ENCODE measurements at regions not wholly inside any gene's neighbourhood (a gene's known extent, or its start where the extent isn't known, plus 50 kb on each side); places are given as distances from the start of the nearest gene placed in this dataset.

DNA sequence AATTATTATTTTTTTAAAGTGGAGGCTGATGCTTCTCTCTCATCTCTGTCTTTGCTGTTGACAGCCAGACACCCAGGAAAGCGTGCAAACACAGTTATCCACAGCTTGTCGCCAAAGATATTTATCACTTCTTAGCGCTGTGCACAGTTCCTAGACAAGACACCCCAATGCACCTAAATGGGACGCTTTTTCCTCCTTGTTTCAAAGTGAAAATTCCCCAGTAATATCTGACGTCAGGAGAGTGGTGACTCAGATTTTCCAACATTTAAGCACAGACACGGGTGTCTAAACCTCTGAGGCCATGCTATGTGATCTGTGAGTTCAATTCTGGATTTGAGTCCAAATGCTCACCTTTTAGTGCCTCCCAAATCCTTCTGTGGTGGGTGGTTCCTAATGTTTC is 151.6 kb downstream of the EMX2 start:
- no peak for ATAC-seq (ENCODE audit: insufficient read depth, low read depth)
- no peak for TF ChIP-seq EZH2 (IDR thresholded peaks at IDR 0.05; ENCODE audit: borderline replicate concordance, low read depth, low read length, severe bottlenecking)
- TF ChIP-seq, protein P1, sequence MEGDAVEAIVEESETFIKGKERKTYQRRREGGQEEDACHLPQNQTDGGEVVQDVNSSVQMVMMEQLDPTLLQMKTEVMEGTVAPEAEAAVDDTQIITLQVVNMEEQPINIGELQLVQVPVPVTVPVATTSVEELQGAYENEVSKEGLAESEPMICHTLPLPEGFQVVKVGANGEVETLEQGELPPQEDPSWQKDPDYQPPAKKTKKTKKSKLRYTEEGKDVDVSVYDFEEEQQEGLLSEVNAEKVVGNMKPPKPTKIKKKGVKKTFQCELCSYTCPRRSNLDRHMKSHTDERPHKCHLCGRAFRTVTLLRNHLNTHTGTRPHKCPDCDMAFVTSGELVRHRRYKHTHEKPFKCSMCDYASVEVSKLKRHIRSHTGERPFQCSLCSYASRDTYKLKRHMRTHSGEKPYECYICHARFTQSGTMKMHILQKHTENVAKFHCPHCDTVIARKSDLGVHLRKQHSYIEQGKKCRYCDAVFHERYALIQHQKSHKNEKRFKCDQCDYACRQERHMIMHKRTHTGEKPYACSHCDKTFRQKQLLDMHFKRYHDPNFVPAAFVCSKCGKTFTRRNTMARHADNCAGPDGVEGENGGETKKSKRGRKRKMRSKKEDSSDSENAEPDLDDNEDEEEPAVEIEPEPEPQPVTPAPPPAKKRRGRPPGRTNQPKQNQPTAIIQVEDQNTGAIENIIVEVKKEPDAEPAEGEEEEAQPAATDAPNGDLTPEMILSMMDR (IDR thresholded peaks at IDR 0.05; ENCODE audit: borderline replicate concordance, extremely low read depth, low read length, poor library complexity, severe bottlenecking) = no peak

DNA sequence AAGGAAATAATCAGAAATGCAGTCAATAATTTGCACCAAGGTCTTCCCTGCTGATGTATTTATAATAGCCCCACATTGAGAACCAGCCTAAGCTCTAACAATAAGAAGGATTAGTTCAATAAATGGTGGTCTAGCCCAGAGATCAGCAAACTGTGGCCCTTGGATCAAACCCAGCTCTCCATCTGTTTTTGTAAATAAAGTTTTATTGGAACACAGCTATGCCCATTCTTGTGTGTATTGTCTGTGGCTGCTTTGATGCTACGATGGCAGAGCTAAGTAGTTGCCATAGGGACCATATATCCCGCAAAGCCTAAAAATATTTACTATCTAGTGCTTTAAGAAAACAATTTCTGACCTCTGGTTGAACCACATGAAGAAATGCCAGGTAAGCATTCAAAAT is 154.9 kb downstream of the EMX2 start:
- Histone ChIP-seq H4K20me1 (ENCODE audit: insufficient read depth, low read length) (no peaks in the 10 kb centered on the region), H3K4me2 (ENCODE audit: insufficient read depth, low read length) (no peak overlapping the region), H2AFZ (ENCODE audit: low read depth, low read length) (no peak overlapping the region), H3K79me2 (ENCODE audit: insufficient read depth, low read length) (no peaks in the 10 kb centered on the region), H3K4me1 (ENCODE audit: insufficient read depth, low read length) (no peaks in the 10 kb centered on the region), H3K9ac (ENCODE audit: low read depth, low read length) (no peak overlapping the region), H3K27me3 (ENCODE audit: insufficient read depth, low read length, poor library complexity) (no peaks in the 10 kb centered on the region), H3K4me3 (ENCODE audit: low read depth in 1 of 2, low read length in 2 of 2) (no peak overlapping the region), H3K36me3 (ENCODE audit: insufficient read depth, low read length) (no peaks in the 10 kb centered on the region), H3K27ac (ENCODE audit: low read length) (no peak overlapping the region), H3K9me3 (ENCODE audit: insufficient read depth, low read length, severe bottlenecking) (no peaks in the 10 kb centered on the region)
- no peak for ATAC-seq (ENCODE audit: insufficient read depth, low read depth)
- no peak for DNase-seq
- no peak for TF ChIP-seq EZH2 (IDR thresholded peaks at IDR 0.05; ENCODE audit: borderline replicate concordance, low read depth, low read length, severe bottlenecking)
- TF ChIP-seq, protein P1 (IDR thresholded peaks at IDR 0.05; ENCODE audit: borderline replicate concordance, extremely low read depth, low read length, poor library complexity, severe bottlenecking) = no peak

More for the DNA sequence above, 151.6 kb downstream of the EMX2 start:
- DNase-seq = no peak
- Histone ChIP-seq H3K4me3 (ENCODE audit: low read depth in 1 of 2, low read length in 2 of 2) (no peak overlapping the region), H3K79me2 (ENCODE audit: insufficient read depth, low read length) (no peaks in the 10 kb centered on the region), H3K27me3 (ENCODE audit: insufficient read depth, low read length, poor library complexity) (no peaks in the 10 kb centered on the region), H3K4me2 (ENCODE audit: insufficient read depth, low read length) (no peak overlapping the region), H3K36me3 (ENCODE audit: insufficient read depth, low read length) (no peaks in the 10 kb centered on the region), H3K27ac (ENCODE audit: low read length) (no peak overlapping the region), H4K20me1 (ENCODE audit: insufficient read depth, low read length) (no peaks in the 10 kb centered on the region), H3K9ac (ENCODE audit: low read depth, low read length) (no peak overlapping the region), H2AFZ (ENCODE audit: low read depth, low read length) (no peak overlapping the region), H3K9me3 (ENCODE audit: insufficient read depth, low read length, severe bottlenecking) (no peaks in the 10 kb centered on the region), H3K4me1 (ENCODE audit: insufficient read depth, low read length) (no peaks in the 10 kb centered on the region)

GRCh38 chr10:117698809-117699208 is 156.3 kb downstream of the EMX2 start:
- TF ChIP-seq EZH2 (IDR thresholded peaks at IDR 0.05; ENCODE audit: borderline replicate concordance, low read depth, low read length, severe bottlenecking) = no peak
- TF ChIP-seq, protein P1 (IDR thresholded peaks at IDR 0.05; ENCODE audit: borderline replicate concordance, extremely low read depth, low read length, poor library complexity, severe bottlenecking) = no peak
- no peak overlapping the region for H3K4me2 ChIP-seq (ENCODE audit: insufficient read depth, low read length)
- H4K20me1 ChIP-seq (ENCODE audit: insufficient read depth, low read length) = no peaks in the 10 kb centered on the region
- H3K4me1 ChIP-seq (ENCODE audit: insufficient read depth, low read length) = no peaks in the 10 kb centered on the region
- H3K4me3 ChIP-seq (ENCODE audit: low read depth in 1 of 2, low read length in 2 of 2) = no peak overlapping the region
- no peaks in the 10 kb centered on the region for H3K79me2 ChIP-seq (ENCODE audit: insufficient read depth, low read length)
- no peaks in the 10 kb centered on the region for H3K9me3 ChIP-seq (ENCODE audit: insufficient read depth, low read length, severe bottlenecking)
- no peaks in the 10 kb centered on the region for H3K36me3 ChIP-seq (ENCODE audit: insufficient read depth, low read length)
- H3K9ac ChIP-seq (ENCODE audit: low read depth, low read length) = no peak overlapping the region
- ATAC-seq (ENCODE audit: insufficient read depth, low read depth) (no peak), DNase-seq (no peak)
- H3K27ac ChIP-seq (ENCODE audit: low read length) = no peak overlapping the region
- no peak overlapping the region for H2AFZ ChIP-seq (ENCODE audit: low read depth, low read length)
- no peaks in the 10 kb centered on the region for H3K27me3 ChIP-seq (ENCODE audit: insufficient read depth, low read length, poor library complexity)
